ENCODE measurements at regions not wholly inside any gene's neighbourhood (a gene's known extent, or its start where the extent isn't known, plus 50 kb on each side); places are given as distances from the start of the nearest gene placed in this dataset.
"Not testable (repeated sequence)": the region's sequence is repeated elsewhere in the genome, so short reads cannot be mapped to it uniquely, and the experiment has no call there.

DNA sequence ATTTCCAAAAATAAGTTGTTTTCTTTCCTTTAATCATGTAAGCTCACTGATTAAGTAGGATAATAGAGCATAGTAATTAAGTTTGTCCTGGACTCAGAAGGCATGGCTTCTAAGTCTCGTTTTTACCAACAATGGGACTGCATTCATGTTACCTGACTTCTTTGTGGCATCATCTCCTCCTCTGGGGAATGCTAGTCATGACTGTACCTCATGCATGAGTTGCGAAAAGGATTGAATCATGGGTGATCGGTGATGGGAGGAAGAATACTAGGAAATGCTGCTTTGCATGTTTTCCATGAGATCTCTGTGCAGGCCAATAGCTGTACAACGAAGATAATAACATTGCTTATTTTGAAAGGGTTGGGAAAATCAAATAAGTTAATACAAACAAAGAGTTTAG lies 981.6 kb downstream of the CNTNAP5 start:
- no peaks in the 10 kb centered on the region for H3K36me3 ChIP-seq
- H3K9me3 ChIP-seq (replicated peaks) = no peaks in the 10 kb centered on the region
- H3K4me1 ChIP-seq = no peaks in the 10 kb centered on the region
- TF ChIP-seq, protein P1, sequence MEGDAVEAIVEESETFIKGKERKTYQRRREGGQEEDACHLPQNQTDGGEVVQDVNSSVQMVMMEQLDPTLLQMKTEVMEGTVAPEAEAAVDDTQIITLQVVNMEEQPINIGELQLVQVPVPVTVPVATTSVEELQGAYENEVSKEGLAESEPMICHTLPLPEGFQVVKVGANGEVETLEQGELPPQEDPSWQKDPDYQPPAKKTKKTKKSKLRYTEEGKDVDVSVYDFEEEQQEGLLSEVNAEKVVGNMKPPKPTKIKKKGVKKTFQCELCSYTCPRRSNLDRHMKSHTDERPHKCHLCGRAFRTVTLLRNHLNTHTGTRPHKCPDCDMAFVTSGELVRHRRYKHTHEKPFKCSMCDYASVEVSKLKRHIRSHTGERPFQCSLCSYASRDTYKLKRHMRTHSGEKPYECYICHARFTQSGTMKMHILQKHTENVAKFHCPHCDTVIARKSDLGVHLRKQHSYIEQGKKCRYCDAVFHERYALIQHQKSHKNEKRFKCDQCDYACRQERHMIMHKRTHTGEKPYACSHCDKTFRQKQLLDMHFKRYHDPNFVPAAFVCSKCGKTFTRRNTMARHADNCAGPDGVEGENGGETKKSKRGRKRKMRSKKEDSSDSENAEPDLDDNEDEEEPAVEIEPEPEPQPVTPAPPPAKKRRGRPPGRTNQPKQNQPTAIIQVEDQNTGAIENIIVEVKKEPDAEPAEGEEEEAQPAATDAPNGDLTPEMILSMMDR (IDR thresholded peaks at IDR 0.05; ENCODE audit: borderline replicate concordance) = no peak
- H3K4me3 ChIP-seq = no peak overlapping the region
- no peak for DNase-seq
- H3K27ac ChIP-seq (replicated peaks) = no peak overlapping the region
- no peaks in the 10 kb centered on the region for H3K27me3 ChIP-seq (ENCODE audit: low read depth)
- intact Hi-C loops (cut with micrococcal nuclease) = no loop called here

DNA sequence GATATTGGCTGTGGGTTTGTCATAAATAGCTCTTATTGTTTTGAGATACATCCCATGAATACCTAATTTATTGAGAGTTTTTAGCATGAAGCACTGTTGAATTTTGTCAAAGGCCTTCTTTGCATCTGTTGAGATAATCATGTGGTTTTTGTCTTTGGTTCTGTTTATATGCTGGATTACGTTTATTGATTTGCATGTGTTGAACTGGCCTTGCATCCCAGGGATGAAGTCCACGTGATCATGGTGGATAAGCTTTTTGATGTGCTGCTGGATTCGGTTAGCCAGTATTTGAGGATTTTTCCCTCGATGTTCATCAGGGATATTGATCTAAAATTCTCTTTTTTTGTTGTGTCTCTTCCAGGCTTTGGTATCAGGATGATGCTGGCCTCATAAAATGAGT lies 1003.6 kb downstream of the CNTNAP5 start:
- H3K27ac ChIP-seq (replicated peaks); H3K4me3 ChIP-seq; intact Hi-C loops (cut with micrococcal nuclease); H3K36me3 ChIP-seq; H3K27me3 ChIP-seq (ENCODE audit: low read depth); DNase-seq; H3K4me1 ChIP-seq: not testable (repeated sequence)
- peaks cover 42% of the 10 kb centered on the region for H3K9me3 ChIP-seq (replicated peaks)

DNA sequence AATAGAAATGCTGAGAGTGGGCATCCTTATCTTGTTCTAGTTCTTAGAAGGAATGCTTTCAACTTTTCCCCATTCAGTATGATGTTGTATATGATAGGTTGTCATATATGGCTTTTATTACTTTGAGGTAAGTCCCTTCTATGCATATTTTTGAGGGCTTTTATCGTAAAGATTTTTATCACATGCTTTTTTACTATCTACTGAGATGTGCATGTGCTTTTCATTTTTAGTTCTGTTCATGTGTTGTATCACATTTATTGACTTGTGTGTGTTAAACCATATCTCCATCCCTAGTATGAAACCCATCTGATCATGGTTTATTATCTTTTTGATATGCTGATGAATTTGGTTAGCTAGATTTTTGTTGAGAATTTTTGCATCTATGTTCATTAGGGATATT lies 1008.8 kb downstream of the CNTNAP5 start:
- TF ChIP-seq, protein P1 (IDR thresholded peaks at IDR 0.05; ENCODE audit: borderline replicate concordance) = no peak
- Histone ChIP-seq H3K9me3 (replicated peaks) (peaks cover 54% of the 10 kb centered on the region), H3K4me3 (no peak overlapping the region), H3K27me3 (ENCODE audit: low read depth) (no peaks in the 10 kb centered on the region), H3K4me1 (no peaks in the 10 kb centered on the region), H3K36me3 (no peaks in the 10 kb centered on the region), H3K27ac (replicated peaks) (no peak overlapping the region)
- intact Hi-C loops (cut with micrococcal nuclease) = no loop called here
- DNase-seq = no peak

DNA sequence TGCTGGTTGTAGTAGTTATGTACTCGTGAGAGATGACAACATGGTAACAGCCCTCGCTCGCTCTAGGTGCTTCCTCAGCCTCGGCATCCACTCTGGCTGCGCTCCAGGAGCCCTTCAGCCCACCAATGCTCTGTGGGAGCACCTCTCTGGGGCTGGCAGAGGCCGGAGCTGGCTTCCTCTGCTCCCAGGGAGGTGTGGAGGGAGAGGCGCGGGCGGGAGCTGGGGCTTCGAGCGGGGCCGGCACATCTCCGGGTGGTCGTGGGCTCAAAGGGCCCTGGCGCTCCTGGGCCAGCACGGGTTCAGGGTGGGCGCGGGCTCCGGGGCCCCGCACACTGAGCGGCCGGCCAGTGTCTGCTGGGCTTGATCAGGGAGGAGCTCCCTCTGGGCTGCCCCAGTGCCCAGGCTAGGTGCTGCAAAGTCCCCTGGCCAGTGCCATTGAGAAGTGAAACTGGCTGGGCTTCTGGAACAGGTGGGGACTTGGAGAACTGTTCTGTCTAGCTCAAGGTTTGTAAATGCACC lies 1012.1 kb downstream of the CNTNAP5 start:
- Histone ChIP-seq H3K4me1 (no peaks in the 10 kb centered on the region), H3K36me3 (no peaks in the 10 kb centered on the region), H3K4me3 (no peak overlapping the region), H3K27ac (replicated peaks) (no peak overlapping the region), H3K27me3 (ENCODE audit: low read depth) (no peaks in the 10 kb centered on the region), H3K9me3 (replicated peaks) (peaks cover 48% of the 10 kb centered on the region)
- TF ChIP-seq, protein P1 (IDR thresholded peaks at IDR 0.05; ENCODE audit: borderline replicate concordance) = no peak
- intact Hi-C loops (cut with micrococcal nuclease) = no loop called here
- DNase-seq = no peak

DNA sequence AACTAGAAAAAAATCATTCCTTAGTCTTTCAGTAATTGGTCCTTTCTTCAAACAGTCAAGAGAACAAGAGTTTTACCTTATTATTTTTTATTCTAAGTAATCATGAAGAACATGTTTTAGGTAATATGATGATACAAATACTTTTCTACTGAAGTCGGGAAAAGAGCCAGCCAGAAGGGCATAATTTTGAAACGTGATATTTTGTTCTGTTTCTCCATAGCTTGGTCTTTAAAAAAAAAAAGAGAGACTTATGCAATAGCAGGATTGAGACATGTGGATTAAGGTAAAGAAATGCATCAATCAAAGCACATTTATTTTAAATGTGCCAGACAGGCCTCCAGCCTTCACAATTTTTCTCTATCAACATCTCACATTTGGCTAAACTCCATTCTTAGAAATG lies 1016.8 kb downstream of the CNTNAP5 start:
- intact Hi-C loops (cut with micrococcal nuclease) = no loop called here
- Histone ChIP-seq H3K4me1 (no peaks in the 10 kb centered on the region), H3K27me3 (ENCODE audit: low read depth) (no peaks in the 10 kb centered on the region), H3K9me3 (replicated peaks) (peaks cover 8% of the 10 kb centered on the region), H3K27ac (replicated peaks) (no peak overlapping the region), H3K4me3 (no peak overlapping the region), H3K36me3 (no peaks in the 10 kb centered on the region)
- TF ChIP-seq, protein P1 (IDR thresholded peaks at IDR 0.05; ENCODE audit: borderline replicate concordance) = no peak
- no peak for DNase-seq

- Histone ChIP-seq H3K27me3 (ENCODE audit: low read depth) (no peaks in the 10 kb centered on the region), H3K4me3 (no peak overlapping the region), H3K36me3 (no peaks in the 10 kb centered on the region), H3K27ac (replicated peaks) (no peak overlapping the region), H3K4me1 (no peaks in the 10 kb centered on the region), H3K9me3 (replicated peaks) (peaks cover under 1% of the 10 kb centered on the region)
- intact Hi-C loops (cut with micrococcal nuclease) = no loop called here
- DNase-seq = no peak
- TF ChIP-seq, protein P1 (IDR thresholded peaks at IDR 0.05; ENCODE audit: borderline replicate concordance) = no peak
Measured at GRCh38 chr2:125042727-125043126, 1017.6 kb downstream of the CNTNAP5 start.

All from left ventricle myocardium inferior (tissue), 1 donor.